Upper lobe of right lung (tissue), 1 donor: ENCODE measurements at regions not wholly inside any gene's neighbourhood (a gene's known extent, or its start where the extent isn't known, plus 50 kb on each side); places are given as distances from the start of the nearest gene placed in this dataset.

Experiments used
- ATAC-seq: fragments of 200-7000 bp; cut with Tn5 transposase; one replicate; pipeline ENCODE4 v1.9.1; 2020; ENCODE audit warnings: mild to moderate bottlenecking, moderate library complexity
- DNase-seq: peaks from one replicate; pipeline ENCODE4 v3.0.0-alpha.2; 2020
- H3K27ac ChIP-seq: fragments of 200-600 bp; one replicate; pipeline ENCODE4 v1.8.0; 2022
- H3K27me3 ChIP-seq: fragments of 200-600 bp; one replicate; pipeline ENCODE4 v1.8.0; 2022; ENCODE audit warnings: mild to moderate bottlenecking
- H3K36me3 ChIP-seq: fragments of 200-600 bp; one replicate; pipeline ENCODE4 v1.8.0; 2022
- H3K4me1 ChIP-seq: fragments of 200-600 bp; one replicate; pipeline ENCODE4 v1.8.0; 2022
- H3K4me3 ChIP-seq: fragments of 200-600 bp; one replicate; pipeline ENCODE4 v1.8.0; 2022; ENCODE audit warnings: mild to moderate bottlenecking
- H3K9me3 ChIP-seq: fragments of 200-600 bp; one replicate; pipeline ENCODE4 v1.8.0; 2022
- CTCF ChIP-seq: fragments of 200-600 bp; IDR thresholded peaks from one replicate; pipeline ENCODE4 v1.8.0; 2022; ENCODE audit warnings: antibody characterized with exemption
- intact Hi-C: fragments of 100-400 bp; cut with DNase I; formaldehyde crosslinking; loops from one replicate; pipeline ENCODE4 v1.11.0; 2022
- donor health status: DM: no; HTN: yes; CAD: no; lungs with severe emphysema.

GRCh38 chr21:27586986-27587385 is 620.1 kb upstream of the ADAMTS5 start:
- Histone ChIP-seq H3K4me1 (no peaks in the 10 kb centered on the region), H3K4me3 (no peak overlapping the region), H3K27ac (no peak overlapping the region), H3K9me3 (no peaks in the 10 kb centered on the region), H3K36me3 (no peaks in the 10 kb centered on the region), H3K27me3 (no peaks in the 10 kb centered on the region)
- no peak for TF ChIP-seq CTCF
- no peak for ATAC-seq
- DNase-seq: no peak
- intact Hi-C loops: no loop called here

- intact Hi-C loops: no loop called here
- H3K36me3 ChIP-seq: no peaks in the 10 kb centered on the region
- ATAC-seq (no peak), DNase-seq (no peak)
- no peak overlapping the region for H3K4me3 ChIP-seq
- H3K4me1 ChIP-seq: no peaks in the 10 kb centered on the region
- no peak for TF ChIP-seq CTCF
- no peaks in the 10 kb centered on the region for H3K27me3 ChIP-seq
- no peaks in the 10 kb centered on the region for H3K9me3 ChIP-seq
- no peak overlapping the region for H3K27ac ChIP-seq
Observed at GRCh38 chr21:27586326-27586725, 619.4 kb upstream of the ADAMTS5 start.

GRCh38 chr21:27584256-27584655 is 617.4 kb upstream of the ADAMTS5 start:
- no peaks in the 10 kb centered on the region for H3K9me3 ChIP-seq
- no peaks in the 10 kb centered on the region for H3K36me3 ChIP-seq
- DNase-seq (no peak), ATAC-seq (no peak)
- H3K27ac ChIP-seq: no peak overlapping the region
- H3K27me3 ChIP-seq: no peaks in the 10 kb centered on the region
- intact Hi-C loops: no loop called here
- H3K4me1 ChIP-seq: no peaks in the 10 kb centered on the region
- no peak overlapping the region for H3K4me3 ChIP-seq
- no peak for TF ChIP-seq CTCF

- H3K27me3 ChIP-seq: no peaks in the 10 kb centered on the region
- no peak for ATAC-seq
Observed at GRCh38 chr21:27582948-27583430, 616.1 kb upstream of the ADAMTS5 start.

GRCh38 chr21:27582246-27582947 is 615.5 kb upstream of the ADAMTS5 start:
- DNase-seq (no peak), ATAC-seq (no peak)
- Histone ChIP-seq H3K4me3 (no peak overlapping the region), H3K36me3 (no peaks in the 10 kb centered on the region), H3K9me3 (no peaks in the 10 kb centered on the region), H3K4me1 (no peaks in the 10 kb centered on the region), H3K27me3 (no peaks in the 10 kb centered on the region), H3K27ac (no peak overlapping the region)
- TF ChIP-seq CTCF: no peak
- intact Hi-C loops: no loop called here

More at GRCh38 chr21:27582948-27583430, 616.1 kb upstream of the ADAMTS5 start:
- no peak for TF ChIP-seq CTCF
- Histone ChIP-seq H3K9me3 (no peaks in the 10 kb centered on the region), H3K27ac (no peak overlapping the region), H3K4me3 (no peak overlapping the region), H3K4me1 (no peaks in the 10 kb centered on the region), H3K36me3 (no peaks in the 10 kb centered on the region)
- intact Hi-C loops: no loop called here
- no peak for DNase-seq
